ENCODE measurements at regions not wholly inside any gene's neighbourhood (a gene's known extent, or its start where the extent isn't known, plus 50 kb on each side); places are given as distances from the start of the nearest gene placed in this dataset.

DNA sequence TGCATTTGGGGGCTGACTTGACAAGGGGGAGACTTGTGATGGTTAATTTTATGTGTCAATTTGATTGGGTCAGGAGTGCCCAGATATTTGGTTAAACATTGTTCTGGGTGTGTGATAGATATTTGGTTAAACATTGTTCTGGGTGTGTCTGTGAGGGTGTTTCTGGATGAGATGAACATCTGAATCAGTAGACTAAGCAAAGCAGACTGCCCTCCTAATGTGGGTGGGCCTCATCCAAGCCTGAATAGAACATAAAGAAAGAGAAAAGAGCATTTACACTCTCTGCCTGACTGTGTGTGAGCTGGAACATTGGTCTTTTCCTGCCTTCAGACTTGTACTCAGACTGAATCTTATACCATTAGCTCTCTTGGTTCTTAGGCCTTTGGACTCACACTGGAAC is 113.5 kb downstream of the ODF2L start:
- no peak for TF ChIP-seq CTCF (IDR thresholded peaks at IDR 0.05)
- Mint-ChIP-seq H3K9me3 (ENCODE audit: unreplicated experiment) (peaks cover 3% of the 10 kb centered on the region), H3K36me3 (ENCODE audit: unreplicated experiment) (no peaks in the 10 kb centered on the region), H3K27ac (ENCODE audit: unreplicated experiment) (no peak overlapping the region), H3K27me3 (ENCODE audit: unreplicated experiment) (peaks cover 16% of the 10 kb centered on the region), H3K4me3 (ENCODE audit: unreplicated experiment) (no peak overlapping the region), H3K4me1 (ENCODE audit: unreplicated experiment) (no peaks in the 10 kb centered on the region)
- DNase-seq (ENCODE audit: extremely low spot score, unreplicated experiment) = no peak

DNA sequence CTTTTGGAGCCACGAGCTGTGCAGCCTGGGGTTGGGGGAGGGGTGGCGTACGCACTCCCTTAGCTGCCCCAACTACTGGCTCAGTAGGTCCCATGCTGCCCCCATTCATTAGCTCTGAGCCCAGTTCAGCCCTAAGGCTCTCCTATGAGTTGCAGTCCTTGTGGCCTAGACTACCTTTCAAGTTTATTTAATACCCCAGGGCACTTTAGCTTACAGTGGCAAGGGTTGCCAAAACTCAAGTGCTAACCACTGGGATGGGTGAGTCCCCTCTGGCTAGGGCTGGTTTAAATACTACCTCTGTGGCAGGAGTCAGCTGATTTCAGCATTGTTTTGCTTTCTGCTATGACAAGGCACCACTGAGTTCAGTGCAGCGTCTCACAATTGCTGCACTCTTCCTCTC is 118.2 kb downstream of the ODF2L start:
- no peaks in the 10 kb centered on the region for H3K27me3 Mint-ChIP-seq (ENCODE audit: unreplicated experiment)
- no peaks in the 10 kb centered on the region for H3K9me3 Mint-ChIP-seq (ENCODE audit: unreplicated experiment)
- H3K27ac Mint-ChIP-seq (ENCODE audit: unreplicated experiment) = no peak overlapping the region
- no peak overlapping the region for H3K4me3 Mint-ChIP-seq (ENCODE audit: unreplicated experiment)
- no peaks in the 10 kb centered on the region for H3K4me1 Mint-ChIP-seq (ENCODE audit: unreplicated experiment)
- DNase-seq (ENCODE audit: extremely low spot score, unreplicated experiment) = no peak
- no peaks in the 10 kb centered on the region for H3K36me3 Mint-ChIP-seq (ENCODE audit: unreplicated experiment)
- TF ChIP-seq CTCF (IDR thresholded peaks at IDR 0.05) = no peak

GRCh38 chr1:86273066-86273465 is 116.5 kb upstream of the COL24A1 start:
- Mint-ChIP-seq H3K27ac (ENCODE audit: unreplicated experiment) (no peak overlapping the region), H3K4me3 (ENCODE audit: unreplicated experiment) (no peak overlapping the region), H3K9me3 (ENCODE audit: unreplicated experiment) (no peaks in the 10 kb centered on the region), H3K27me3 (ENCODE audit: unreplicated experiment) (peaks cover 6% of the 10 kb centered on the region), H3K36me3 (ENCODE audit: unreplicated experiment) (no peaks in the 10 kb centered on the region), H3K4me1 (ENCODE audit: unreplicated experiment) (no peaks in the 10 kb centered on the region)
- no peak for DNase-seq (ENCODE audit: extremely low spot score, unreplicated experiment)
- TF ChIP-seq CTCF (IDR thresholded peaks at IDR 0.05) = no peak

GRCh38 chr1:86272083-86272482 is 115.5 kb upstream of the COL24A1 start:
- H3K27ac Mint-ChIP-seq (ENCODE audit: unreplicated experiment) = no peak overlapping the region
- no peaks in the 10 kb centered on the region for H3K9me3 Mint-ChIP-seq (ENCODE audit: unreplicated experiment)
- H3K36me3 Mint-ChIP-seq (ENCODE audit: unreplicated experiment) = no peaks in the 10 kb centered on the region
- no peak for DNase-seq (ENCODE audit: extremely low spot score, unreplicated experiment)
- TF ChIP-seq CTCF (IDR thresholded peaks at IDR 0.05) = no peak
- H3K4me1 Mint-ChIP-seq (ENCODE audit: unreplicated experiment) = no peaks in the 10 kb centered on the region
- H3K4me3 Mint-ChIP-seq (ENCODE audit: unreplicated experiment) = no peak overlapping the region
- H3K27me3 Mint-ChIP-seq (ENCODE audit: unreplicated experiment) = peaks cover 6% of the 10 kb centered on the region

DNA sequence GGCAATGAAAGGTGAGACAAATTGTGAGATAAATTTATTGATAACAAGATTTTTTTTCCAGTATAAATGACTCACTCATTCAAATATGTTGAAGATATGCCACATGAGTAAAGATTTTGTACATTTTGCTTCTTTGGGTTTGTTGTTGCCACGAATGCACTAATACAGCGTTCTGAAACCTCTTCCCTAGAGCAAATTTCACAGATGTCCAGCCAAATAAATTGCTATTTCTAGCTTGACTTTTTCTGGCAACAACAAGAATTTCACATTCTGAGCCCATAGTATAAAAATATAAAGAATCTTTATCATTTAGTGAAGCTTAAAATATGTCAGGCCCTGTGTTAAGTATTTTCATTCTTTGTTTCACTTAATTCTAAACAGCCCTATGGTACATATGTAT is 114.5 kb upstream of the COL24A1 start:
- Mint-ChIP-seq H3K27me3 (ENCODE audit: unreplicated experiment) (peaks cover 6% of the 10 kb centered on the region), H3K36me3 (ENCODE audit: unreplicated experiment) (no peaks in the 10 kb centered on the region)
- DNase-seq (ENCODE audit: extremely low spot score, unreplicated experiment) = no peak

More for the DNA sequence above, 114.5 kb upstream of the COL24A1 start:
- no peak overlapping the region for H3K4me3 Mint-ChIP-seq (ENCODE audit: unreplicated experiment)
- H3K27ac Mint-ChIP-seq (ENCODE audit: unreplicated experiment) = no peak overlapping the region
- H3K9me3 Mint-ChIP-seq (ENCODE audit: unreplicated experiment) = no peaks in the 10 kb centered on the region
- no peak for TF ChIP-seq CTCF (IDR thresholded peaks at IDR 0.05)
- H3K4me1 Mint-ChIP-seq (ENCODE audit: unreplicated experiment) = no peaks in the 10 kb centered on the region

Measured in osteocyte (in vitro differentiated cells).